H1 (cell line): ENCODE measurements at regions not wholly inside any gene's neighbourhood (a gene's known extent, or its start where the extent isn't known, plus 50 kb on each side); places are given as distances from the start of the nearest gene placed in this dataset.

ENCODE experiments used
- CTCF ChIA-PET: fragments of 300-600 bp; sonication (Branson Sonifier 250); formaldehyde crosslinking; loops from one replicate; lab custom pipeline; 2021; ENCODE audit not compliant: partially characterized antibody; lab: Charles Lee
- POLR2A ChIA-PET: fragments of 300-600 bp; sonication (Branson Sonifier 250); formaldehyde crosslinking; loops from one replicate; lab custom pipeline; 2021; ENCODE audit warnings: inconsistent platforms; ENCODE audit not compliant: partially characterized antibody; lab: Charles Lee
- DNase-seq, 2 experiments: peaks; one replicate each; pipeline versions ENCODE4 v3.0.0 to v3.0.0-alpha.2; 2010 to 2022; ENCODE audit warnings: low spot score in 2 of 2, low read depth in 1 of 2, mixed read lengths in 1 of 2
- FAIRE-seq: peaks from 2 replicates; lab custom pipeline; 2011; peaks lifted over from hg19 to GRCh38; lab: Jason Lieb, UNC
- H2AFZ ChIP-seq: 2 replicates; pipeline ENCODE4 v1.8.1; 2012; ENCODE audit warnings: low read length, inconsistent platforms
- H2AK5ac ChIP-seq: 2 replicates; pipeline ENCODE4 v1.6.1; 2013; ENCODE audit warnings: low read depth, low read length
- H2BK120ac ChIP-seq: replicated peaks from 2 replicates; pipeline ENCODE3; 2013; ENCODE audit warnings: low read depth, low read length, inconsistent platforms
- H2BK12ac ChIP-seq: 2 replicates; pipeline ENCODE4 v1.6.1; 2013; ENCODE audit warnings: low read depth, low read length
- H2BK15ac ChIP-seq: 2 replicates; pipeline ENCODE4 v1.6.1; 2013; ENCODE audit warnings: low read length
- H2BK20ac ChIP-seq: 2 replicates; pipeline ENCODE4 v1.6.1; 2013; ENCODE audit warnings: low read length
- H2BK5ac ChIP-seq: 2 replicates; pipeline ENCODE4 v1.6.1; 2013; ENCODE audit warnings: low read depth, low read length
- H3K14ac ChIP-seq: 2 replicates; pipeline ENCODE4 v1.6.1; 2013; ENCODE audit warnings: inconsistent platforms; ENCODE audit not compliant: insufficient read length
- H3K18ac ChIP-seq: 2 replicates; pipeline ENCODE4 v1.6.1; 2013; ENCODE audit warnings: low read length; ENCODE audit errors: extremely low read depth
- H3K23ac ChIP-seq: 2 replicates; pipeline ENCODE4 v1.6.1; 2013; ENCODE audit warnings: inconsistent platforms; ENCODE audit not compliant: insufficient read length
- H3K23me2 ChIP-seq: 2 replicates; pipeline ENCODE4 v1.6.1; 2013; ENCODE audit warnings: low read depth, low read length
- H3K27ac ChIP-seq: 2 replicates; pipeline ENCODE4 v1.6.1; 2011; ENCODE audit warnings: low read depth, low read length, inconsistent platforms
- H3K27me3 ChIP-seq, 4 experiments: replicated peaks in 1 of 4; 1 replicate in 1 of 4; 2 replicates in 3 of 4; pipeline versions ENCODE4 v1.6.1 to v1.8.1; 2011 to 2013; ENCODE audit warnings: low read length in 3 of 4, mild to moderate bottlenecking in 3 of 4, inconsistent platforms in 2 of 4, mixed read lengths in 2 of 4, moderate library complexity in 1 of 4; ENCODE audit not compliant: control insufficient read depth in 3 of 4, insufficient read depth in 3 of 4; ENCODE audit errors: extremely low read depth in 1 of 4
- H3K36me3 ChIP-seq, 4 experiments: 2 replicates each; pipeline versions ENCODE4 v1.6.1 to v1.8.1; 2011 to 2013; ENCODE audit warnings: mild to moderate bottlenecking in 4 of 4, low read length in 3 of 4, moderate library complexity in 2 of 4, control low read depth in 1 of 4, inconsistent platforms in 1 of 4; ENCODE audit not compliant: insufficient read depth in 4 of 4, control insufficient read depth in 2 of 4
- H3K4ac ChIP-seq: replicated peaks from 2 replicates; pipeline ENCODE3; 2013; ENCODE audit warnings: low read length, low read depth, mixed read lengths, inconsistent platforms; ENCODE audit not compliant: insufficient read length
- H3K4me1 ChIP-seq, 4 experiments: replicated peaks in 1 of 4; 1 replicate in 1 of 4; 2 replicates in 3 of 4; pipeline versions ENCODE4 v1.6.1 to v1.8.1; 2011 to 2013; ENCODE audit warnings: low read length in 3 of 4, inconsistent platforms in 2 of 4, mixed read lengths in 1 of 4; ENCODE audit not compliant: insufficient read depth in 4 of 4, control insufficient read depth in 3 of 4
- H3K4me2 ChIP-seq, 2 experiments: 2 replicates each; pipeline versions ENCODE4 v1.6.1 to v1.8.1; 2011 to 2013; ENCODE audit warnings: low read depth in 2 of 2, low read length in 2 of 2, control low read depth in 1 of 2, inconsistent platforms in 1 of 2, mild to moderate bottlenecking in 1 of 2; ENCODE audit not compliant: insufficient read depth in 1 of 2
- H3K4me3 ChIP-seq, 4 experiments: fragments of 200-600, 300-600 bp in 1 of 4; sonication (generic), shearing (Covaris generic), sonication (Bioruptor Twin) in 1 of 4; 2 replicates each; pipeline versions ENCODE4 v1.5.1 to v1.8.1; 2011 to 2016; ENCODE audit warnings: low read length in 4 of 4, low read depth in 3 of 4, control low read depth in 2 of 4, inconsistent platforms in 2 of 4, mild to moderate bottlenecking in 2 of 4, mixed read lengths in 1 of 4, moderate library complexity in 1 of 4; ENCODE audit not compliant: insufficient read depth in 2 of 4; ENCODE audit errors: extremely low read depth in 1 of 4
- H3K56ac ChIP-seq: replicated peaks from 2 replicates; pipeline ENCODE3; 2013; ENCODE audit warnings: low read depth, mild to moderate bottlenecking, mixed read lengths, low read length, inconsistent platforms; ENCODE audit not compliant: insufficient read length
- H3K79me1 ChIP-seq: 2 replicates; pipeline ENCODE4 v1.6.1; 2013; ENCODE audit warnings: low read depth, low read length, control low read depth
- H3K79me2 ChIP-seq, 2 experiments: 2 replicates each; pipeline versions ENCODE4 v1.6.1 to v1.8.1; 2012 to 2013; ENCODE audit warnings: low read length in 2 of 2, mild to moderate bottlenecking in 2 of 2, inconsistent platforms in 1 of 2; ENCODE audit not compliant: insufficient read depth in 2 of 2, control insufficient read depth in 1 of 2
- H3K9ac ChIP-seq, 4 experiments: replicated peaks in 1 of 4; 1 replicate in 1 of 4; 2 replicates in 3 of 4; pipeline versions ENCODE4 v1.6.1 to v1.8.1; 2011 to 2013; ENCODE audit warnings: low read depth in 3 of 4, low read length in 3 of 4, control low read depth in 2 of 4, mild to moderate bottlenecking in 2 of 4, moderate library complexity in 2 of 4, inconsistent platforms in 1 of 4; ENCODE audit errors: extremely low read depth in 1 of 4
- H3K9me3 ChIP-seq, 2 experiments: 2 replicates each; pipeline versions ENCODE4 v1.6.1 to v1.8.1; 2012 to 2013; ENCODE audit warnings: mild to moderate bottlenecking in 2 of 2, moderate library complexity in 2 of 2, control low read depth in 1 of 2, inconsistent platforms in 1 of 2, low read depth in 1 of 2, low read length in 1 of 2, mixed read lengths in 1 of 2; ENCODE audit not compliant: insufficient read depth in 2 of 2
- H4K20me1 ChIP-seq, 2 experiments: replicated peaks in 1 of 2; 2 replicates each; pipeline versions ENCODE3 to v1.8.1; 2011 to 2013; ENCODE audit warnings: inconsistent platforms in 2 of 2, low read length in 2 of 2, mild to moderate bottlenecking in 1 of 2; ENCODE audit not compliant: insufficient read depth in 2 of 2, control insufficient read depth in 1 of 2
- H4K5ac ChIP-seq: 2 replicates; pipeline ENCODE4 v1.6.1; 2013; ENCODE audit warnings: low read length, low read depth, mixed read lengths, inconsistent platforms; ENCODE audit not compliant: insufficient read length
- H4K8ac ChIP-seq: 2 replicates; pipeline ENCODE4 v1.8.0; 2013; ENCODE audit warnings: mild to moderate bottlenecking, moderate library complexity, low read length, inconsistent platforms; ENCODE audit not compliant: insufficient read depth; ENCODE audit errors: extremely low read depth
- H4K91ac ChIP-seq: replicated peaks from 2 replicates; pipeline ENCODE3; 2013; ENCODE audit warnings: low read length, mixed read lengths, inconsistent platforms; ENCODE audit not compliant: insufficient read length
- WGBS, 2 experiments: shearing (Covaris generic) in 1 of 2; methylation state at CpG; one replicate each; pipeline versions ENCODE4 v1.1.6 to v1.1.7; 2013 to 2015; ENCODE audit warnings: low lambda C conversion rate in 2 of 2, mixed read lengths in 2 of 2, inconsistent platforms in 1 of 2, low coverage in 1 of 2, missing lambda C conversion rate in 1 of 2; ENCODE audit not compliant: insufficient replicate concordance in 2 of 2, insufficient coverage in 1 of 2, insufficient read length in 1 of 2; ENCODE audit errors: extremely low coverage in 1 of 2, missing lambda C conversion rate in 1 of 2; 5-methylcytosine and 5-hydroxymethylcytosine counted together
- TF ChIP-seq, protein P1 (sequence below): fragments of 300-600 bp; sonication (generic); IDR thresholded peaks from 2 replicates; pipeline ENCODE4 v1.7.1; 2012; ENCODE audit warnings: low read length, moderate library complexity, mild to moderate bottlenecking, inconsistent platforms; ENCODE audit not compliant: insufficient replicate concordance

DNA sequence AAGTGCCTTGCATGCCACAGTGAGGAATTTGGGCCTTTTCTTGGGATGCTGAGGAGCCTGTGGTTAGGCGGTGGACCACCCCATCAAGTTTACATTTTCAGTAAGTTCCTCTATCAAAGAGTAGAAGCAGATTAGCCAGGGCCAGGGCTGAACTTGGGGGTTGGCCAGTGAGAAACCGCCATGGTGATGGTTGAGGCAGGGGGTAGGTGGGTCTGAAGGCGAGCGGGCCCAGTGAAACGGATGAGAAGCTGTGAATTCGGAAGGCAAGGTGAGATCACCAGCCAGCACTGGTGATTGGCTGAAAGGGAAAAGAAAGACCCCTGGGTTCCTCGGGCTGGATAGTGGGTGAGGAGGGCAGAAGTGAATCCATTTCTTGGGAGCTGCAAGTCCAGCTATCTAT is 311.4 kb downstream of the CBLN1 start:
- Histone ChIP-seq H2BK20ac (no peak overlapping the region), H4K91ac (no peak overlapping the region), H3K36me3 (no peaks in the 10 kb centered on the region), H3K9ac (no peak overlapping the region), H3K79me1 (no peaks in the 10 kb centered on the region), H3K4ac (no peak overlapping the region), H3K14ac (no peak overlapping the region), H3K23me2 (no peaks in the 10 kb centered on the region), H3K79me2 (no peaks in the 10 kb centered on the region), H3K23ac (no peak overlapping the region), H2BK15ac (no peak overlapping the region), H2BK120ac (no peak overlapping the region), H3K27me3 (no peaks in the 10 kb centered on the region), H4K5ac (no peak overlapping the region), H4K20me1 (no peaks in the 10 kb centered on the region), H3K18ac (no peak overlapping the region), H3K56ac (no peak overlapping the region), H3K27ac (no peak overlapping the region), H3K4me3 (no peak overlapping the region), H3K9me3 (no peaks in the 10 kb centered on the region), H3K4me1 (no peaks in the 10 kb centered on the region), H2BK12ac (no peak overlapping the region), H3K4me2 (no peak overlapping the region), H4K8ac (no peak overlapping the region), H2AK5ac (no peak overlapping the region), H2BK5ac (no peak overlapping the region), H2AFZ (no peak overlapping the region)
- FAIRE-seq (no peak), DNase-seq (no peak)
- ChIA-PET POLR2A (no interaction called here), CTCF (no interaction called here)
- 80% methylated on average over 7 of the region's 7 CpGs; no CpG with 5 or more reads in 1 of the 2 experiments for WGBS, 2 experiments
- TF ChIP-seq, protein P1, sequence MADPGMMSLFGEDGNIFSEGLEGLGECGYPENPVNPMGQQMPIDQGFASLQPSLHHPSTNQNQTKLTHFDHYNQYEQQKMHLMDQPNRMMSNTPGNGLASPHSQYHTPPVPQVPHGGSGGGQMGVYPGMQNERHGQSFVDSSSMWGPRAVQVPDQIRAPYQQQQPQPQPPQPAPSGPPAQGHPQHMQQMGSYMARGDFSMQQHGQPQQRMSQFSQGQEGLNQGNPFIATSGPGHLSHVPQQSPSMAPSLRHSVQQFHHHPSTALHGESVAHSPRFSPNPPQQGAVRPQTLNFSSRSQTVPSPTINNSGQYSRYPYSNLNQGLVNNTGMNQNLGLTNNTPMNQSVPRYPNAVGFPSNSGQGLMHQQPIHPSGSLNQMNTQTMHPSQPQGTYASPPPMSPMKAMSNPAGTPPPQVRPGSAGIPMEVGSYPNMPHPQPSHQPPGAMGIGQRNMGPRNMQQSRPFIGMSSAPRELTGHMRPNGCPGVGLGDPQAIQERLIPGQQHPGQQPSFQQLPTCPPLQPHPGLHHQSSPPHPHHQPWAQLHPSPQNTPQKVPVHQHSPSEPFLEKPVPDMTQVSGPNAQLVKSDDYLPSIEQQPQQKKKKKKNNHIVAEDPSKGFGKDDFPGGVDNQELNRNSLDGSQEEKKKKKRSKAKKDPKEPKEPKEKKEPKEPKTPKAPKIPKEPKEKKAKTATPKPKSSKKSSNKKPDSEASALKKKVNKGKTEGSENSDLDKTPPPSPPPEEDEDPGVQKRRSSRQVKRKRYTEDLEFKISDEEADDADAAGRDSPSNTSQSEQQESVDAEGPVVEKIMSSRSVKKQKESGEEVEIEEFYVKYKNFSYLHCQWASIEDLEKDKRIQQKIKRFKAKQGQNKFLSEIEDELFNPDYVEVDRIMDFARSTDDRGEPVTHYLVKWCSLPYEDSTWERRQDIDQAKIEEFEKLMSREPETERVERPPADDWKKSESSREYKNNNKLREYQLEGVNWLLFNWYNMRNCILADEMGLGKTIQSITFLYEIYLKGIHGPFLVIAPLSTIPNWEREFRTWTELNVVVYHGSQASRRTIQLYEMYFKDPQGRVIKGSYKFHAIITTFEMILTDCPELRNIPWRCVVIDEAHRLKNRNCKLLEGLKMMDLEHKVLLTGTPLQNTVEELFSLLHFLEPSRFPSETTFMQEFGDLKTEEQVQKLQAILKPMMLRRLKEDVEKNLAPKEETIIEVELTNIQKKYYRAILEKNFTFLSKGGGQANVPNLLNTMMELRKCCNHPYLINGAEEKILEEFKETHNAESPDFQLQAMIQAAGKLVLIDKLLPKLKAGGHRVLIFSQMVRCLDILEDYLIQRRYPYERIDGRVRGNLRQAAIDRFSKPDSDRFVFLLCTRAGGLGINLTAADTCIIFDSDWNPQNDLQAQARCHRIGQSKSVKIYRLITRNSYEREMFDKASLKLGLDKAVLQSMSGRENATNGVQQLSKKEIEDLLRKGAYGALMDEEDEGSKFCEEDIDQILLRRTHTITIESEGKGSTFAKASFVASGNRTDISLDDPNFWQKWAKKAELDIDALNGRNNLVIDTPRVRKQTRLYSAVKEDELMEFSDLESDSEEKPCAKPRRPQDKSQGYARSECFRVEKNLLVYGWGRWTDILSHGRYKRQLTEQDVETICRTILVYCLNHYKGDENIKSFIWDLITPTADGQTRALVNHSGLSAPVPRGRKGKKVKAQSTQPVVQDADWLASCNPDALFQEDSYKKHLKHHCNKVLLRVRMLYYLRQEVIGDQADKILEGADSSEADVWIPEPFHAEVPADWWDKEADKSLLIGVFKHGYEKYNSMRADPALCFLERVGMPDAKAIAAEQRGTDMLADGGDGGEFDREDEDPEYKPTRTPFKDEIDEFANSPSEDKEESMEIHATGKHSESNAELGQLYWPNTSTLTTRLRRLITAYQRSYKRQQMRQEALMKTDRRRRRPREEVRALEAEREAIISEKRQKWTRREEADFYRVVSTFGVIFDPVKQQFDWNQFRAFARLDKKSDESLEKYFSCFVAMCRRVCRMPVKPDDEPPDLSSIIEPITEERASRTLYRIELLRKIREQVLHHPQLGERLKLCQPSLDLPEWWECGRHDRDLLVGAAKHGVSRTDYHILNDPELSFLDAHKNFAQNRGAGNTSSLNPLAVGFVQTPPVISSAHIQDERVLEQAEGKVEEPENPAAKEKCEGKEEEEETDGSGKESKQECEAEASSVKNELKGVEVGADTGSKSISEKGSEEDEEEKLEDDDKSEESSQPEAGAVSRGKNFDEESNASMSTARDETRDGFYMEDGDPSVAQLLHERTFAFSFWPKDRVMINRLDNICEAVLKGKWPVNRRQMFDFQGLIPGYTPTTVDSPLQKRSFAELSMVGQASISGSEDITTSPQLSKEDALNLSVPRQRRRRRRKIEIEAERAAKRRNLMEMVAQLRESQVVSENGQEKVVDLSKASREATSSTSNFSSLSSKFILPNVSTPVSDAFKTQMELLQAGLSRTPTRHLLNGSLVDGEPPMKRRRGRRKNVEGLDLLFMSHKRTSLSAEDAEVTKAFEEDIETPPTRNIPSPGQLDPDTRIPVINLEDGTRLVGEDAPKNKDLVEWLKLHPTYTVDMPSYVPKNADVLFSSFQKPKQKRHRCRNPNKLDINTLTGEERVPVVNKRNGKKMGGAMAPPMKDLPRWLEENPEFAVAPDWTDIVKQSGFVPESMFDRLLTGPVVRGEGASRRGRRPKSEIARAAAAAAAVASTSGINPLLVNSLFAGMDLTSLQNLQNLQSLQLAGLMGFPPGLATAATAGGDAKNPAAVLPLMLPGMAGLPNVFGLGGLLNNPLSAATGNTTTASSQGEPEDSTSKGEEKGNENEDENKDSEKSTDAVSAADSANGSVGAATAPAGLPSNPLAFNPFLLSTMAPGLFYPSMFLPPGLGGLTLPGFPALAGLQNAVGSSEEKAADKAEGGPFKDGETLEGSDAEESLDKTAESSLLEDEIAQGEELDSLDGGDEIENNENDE: no peak
